ENCODE measurements at regions not wholly inside any gene's neighbourhood (a gene's known extent, or its start where the extent isn't known, plus 50 kb on each side); places are given as distances from the start of the nearest gene placed in this dataset.

DNA sequence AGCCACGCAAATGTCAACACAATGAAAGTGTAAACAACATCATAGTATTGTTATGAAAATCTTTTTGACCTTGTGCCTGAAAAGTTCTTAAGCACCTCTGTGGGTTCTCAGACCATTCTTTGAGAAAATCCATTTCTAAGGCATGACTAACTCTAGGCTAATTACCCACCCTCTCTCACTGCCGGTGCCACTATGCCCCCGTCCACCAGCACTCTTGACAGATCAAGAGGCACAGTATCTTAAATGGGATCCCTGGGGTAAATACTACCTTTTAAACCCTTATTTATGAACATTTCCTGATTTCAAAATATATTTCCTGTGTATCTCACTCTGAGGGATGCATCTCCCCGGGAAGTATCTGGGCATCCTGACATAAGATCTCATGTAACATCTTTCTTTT lies 607.5 kb downstream of the METTL15 start:
- DNase-seq = no peak
- H3K4me3 ChIP-seq (replicated peaks in 1 of 3) = no peak overlapping the region
- intact Hi-C loops (cut with DNase I) = no loop called here
- WGBS, 2 donors = 74 to 76% methylated on average over 4 of the region's 4 CpGs
- H3K27ac ChIP-seq = no peak overlapping the region
- H3K9me3 ChIP-seq = no peaks in the 10 kb centered on the region
- H3K27me3 ChIP-seq = no peaks in the 10 kb centered on the region
- no peak for TF ChIP-seq POLR2A (IDR thresholded peaks at IDR 0.05)
- TF ChIP-seq, protein P1, sequence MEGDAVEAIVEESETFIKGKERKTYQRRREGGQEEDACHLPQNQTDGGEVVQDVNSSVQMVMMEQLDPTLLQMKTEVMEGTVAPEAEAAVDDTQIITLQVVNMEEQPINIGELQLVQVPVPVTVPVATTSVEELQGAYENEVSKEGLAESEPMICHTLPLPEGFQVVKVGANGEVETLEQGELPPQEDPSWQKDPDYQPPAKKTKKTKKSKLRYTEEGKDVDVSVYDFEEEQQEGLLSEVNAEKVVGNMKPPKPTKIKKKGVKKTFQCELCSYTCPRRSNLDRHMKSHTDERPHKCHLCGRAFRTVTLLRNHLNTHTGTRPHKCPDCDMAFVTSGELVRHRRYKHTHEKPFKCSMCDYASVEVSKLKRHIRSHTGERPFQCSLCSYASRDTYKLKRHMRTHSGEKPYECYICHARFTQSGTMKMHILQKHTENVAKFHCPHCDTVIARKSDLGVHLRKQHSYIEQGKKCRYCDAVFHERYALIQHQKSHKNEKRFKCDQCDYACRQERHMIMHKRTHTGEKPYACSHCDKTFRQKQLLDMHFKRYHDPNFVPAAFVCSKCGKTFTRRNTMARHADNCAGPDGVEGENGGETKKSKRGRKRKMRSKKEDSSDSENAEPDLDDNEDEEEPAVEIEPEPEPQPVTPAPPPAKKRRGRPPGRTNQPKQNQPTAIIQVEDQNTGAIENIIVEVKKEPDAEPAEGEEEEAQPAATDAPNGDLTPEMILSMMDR (IDR thresholded peaks at IDR 0.05) = no peak
- H3K36me3 ChIP-seq = no peaks in the 10 kb centered on the region
- no peaks in the 10 kb centered on the region for H3K4me1 ChIP-seq

DNA sequence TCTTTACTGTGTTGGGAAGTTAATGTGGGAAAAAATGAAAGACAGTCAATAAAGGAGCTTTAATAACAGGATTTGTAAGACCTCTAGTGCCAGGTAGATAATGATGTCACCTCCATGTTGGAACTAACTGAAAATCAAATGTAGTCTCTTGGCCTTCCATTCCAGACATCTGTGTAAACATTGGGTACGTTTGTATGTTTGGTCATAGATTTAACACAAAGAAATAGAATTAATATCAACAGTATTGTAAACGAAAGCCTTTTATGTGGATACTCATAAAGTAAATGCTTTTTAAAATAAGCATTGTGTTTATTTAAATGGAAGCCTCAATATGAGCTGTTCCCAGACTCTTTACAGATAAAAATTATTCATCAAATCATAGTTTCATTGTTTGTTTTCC lies 605.7 kb downstream of the METTL15 start:
- Histone ChIP-seq H3K4me1 (no peaks in the 10 kb centered on the region), H3K4me3 (replicated peaks in 1 of 3) (no peak overlapping the region), H3K9me3 (no peaks in the 10 kb centered on the region), H3K27me3 (no peaks in the 10 kb centered on the region), H3K27ac (no peak overlapping the region), H3K36me3 (no peaks in the 10 kb centered on the region)
- no peak for DNase-seq
- intact Hi-C loops (cut with DNase I) = no loop called here
- WGBS, 2 donors = 80 to 81% methylated on average over 2 of the region's 2 CpGs
- TF ChIP-seq, protein P1 (IDR thresholded peaks at IDR 0.05) = no peak
- TF ChIP-seq POLR2A (IDR thresholded peaks at IDR 0.05) = no peak

DNA sequence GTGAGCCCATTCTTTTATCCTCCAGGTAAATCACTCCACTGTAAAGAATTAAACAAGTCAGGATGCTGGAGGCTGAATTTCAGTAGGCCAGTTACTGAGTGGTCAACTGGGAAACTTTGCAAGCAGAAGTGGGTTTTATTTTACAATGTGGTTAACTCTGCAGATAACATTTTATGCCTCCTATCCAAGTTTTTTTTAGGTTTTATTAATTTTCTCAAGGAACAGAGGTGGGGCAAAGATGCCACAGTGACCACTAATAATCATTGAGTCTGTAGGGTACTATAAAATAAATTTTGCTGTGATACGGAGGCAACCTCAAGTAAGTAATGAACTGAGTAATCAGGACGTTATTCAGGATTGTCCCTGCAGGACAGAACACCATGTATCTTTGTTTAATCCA lies 599.9 kb downstream of the METTL15 start:
- no peaks in the 10 kb centered on the region for H3K36me3 ChIP-seq
- no peak overlapping the region for H3K4me3 ChIP-seq (replicated peaks in 1 of 3)
- H3K27me3 ChIP-seq = no peaks in the 10 kb centered on the region
- WGBS, 2 donors = 84 to 86% methylated on average over 2 of the region's 2 CpGs
- intact Hi-C loops (cut with DNase I) = no loop called here
- H3K27ac ChIP-seq = no peak overlapping the region
- H3K9me3 ChIP-seq = no peaks in the 10 kb centered on the region
- H3K4me1 ChIP-seq = no peaks in the 10 kb centered on the region
- no peak for DNase-seq
- TF ChIP-seq, protein P1 (IDR thresholded peaks at IDR 0.05) = no peak
- no peak for TF ChIP-seq POLR2A (IDR thresholded peaks at IDR 0.05)

DNA sequence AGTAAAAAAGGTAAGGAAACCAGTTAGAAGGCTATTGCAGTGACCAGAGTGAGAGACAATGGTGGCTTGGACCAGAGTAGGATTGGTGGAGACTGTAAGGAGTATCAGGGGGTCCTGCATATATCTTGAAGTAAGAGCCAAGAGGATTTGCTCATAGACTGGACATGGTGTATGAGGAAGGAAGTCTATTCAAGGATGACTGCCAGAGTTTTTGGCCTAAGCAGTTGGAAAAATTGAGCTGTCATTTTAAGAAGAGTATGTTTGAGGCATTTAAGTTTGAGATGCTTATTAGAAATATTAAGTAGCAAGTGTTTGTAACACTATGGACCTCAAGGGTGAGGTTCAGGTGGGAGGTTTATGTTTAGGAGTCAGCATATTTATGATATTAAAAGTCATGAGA lies 596.6 kb downstream of the METTL15 start:
- intact Hi-C loops (cut with DNase I) = no loop called here
- no peak for DNase-seq
- no peaks in the 10 kb centered on the region for H3K9me3 ChIP-seq
- H3K27me3 ChIP-seq = no peaks in the 10 kb centered on the region
- no peaks in the 10 kb centered on the region for H3K4me1 ChIP-seq
- no peak overlapping the region for H3K4me3 ChIP-seq (replicated peaks in 1 of 3)
- no peak overlapping the region for H3K27ac ChIP-seq
- TF ChIP-seq POLR2A (IDR thresholded peaks at IDR 0.05) = no peak
- TF ChIP-seq, protein P1 (IDR thresholded peaks at IDR 0.05) = no peak
- no peaks in the 10 kb centered on the region for H3K36me3 ChIP-seq

DNA sequence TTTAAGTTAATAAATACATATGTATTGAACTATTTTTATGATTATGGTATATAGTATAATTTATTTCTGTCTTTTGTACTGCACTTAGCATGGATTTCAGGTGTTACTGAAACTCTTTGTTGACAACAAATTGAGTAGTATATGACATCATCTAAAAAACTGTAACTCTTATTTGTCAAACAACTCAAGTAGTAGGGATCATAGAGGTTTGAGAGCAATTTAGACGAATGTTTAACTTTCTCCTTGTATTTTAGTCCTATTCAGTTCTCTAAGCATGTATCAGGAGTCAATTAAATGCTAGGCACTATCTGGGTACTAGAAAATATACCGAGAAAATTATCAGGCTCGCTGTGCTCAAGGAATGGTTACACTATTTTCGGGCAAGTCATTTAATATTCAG lies 595.2 kb downstream of the METTL15 start:
- Histone ChIP-seq H3K4me3 (replicated peaks in 1 of 3) (no peak overlapping the region), H3K9me3 (no peaks in the 10 kb centered on the region), H3K4me1 (no peaks in the 10 kb centered on the region), H3K27ac (no peak overlapping the region), H3K36me3 (no peaks in the 10 kb centered on the region), H3K27me3 (no peaks in the 10 kb centered on the region)
- no peak for TF ChIP-seq POLR2A (IDR thresholded peaks at IDR 0.05)
- TF ChIP-seq, protein P1 (IDR thresholded peaks at IDR 0.05) = no peak
- intact Hi-C loops (cut with DNase I) = no loop called here
- 88 to 89% methylated on average over 4 of the region's 4 CpGs for WGBS, 2 donors
- DNase-seq = no peak

Data from thyroid gland (tissue), 4 donors.